ENCODE measurements at regions not wholly inside any gene's neighbourhood (a gene's known extent, or its start where the extent isn't known, plus 50 kb on each side); places are given as distances from the start of the nearest gene placed in this dataset.

DNA sequence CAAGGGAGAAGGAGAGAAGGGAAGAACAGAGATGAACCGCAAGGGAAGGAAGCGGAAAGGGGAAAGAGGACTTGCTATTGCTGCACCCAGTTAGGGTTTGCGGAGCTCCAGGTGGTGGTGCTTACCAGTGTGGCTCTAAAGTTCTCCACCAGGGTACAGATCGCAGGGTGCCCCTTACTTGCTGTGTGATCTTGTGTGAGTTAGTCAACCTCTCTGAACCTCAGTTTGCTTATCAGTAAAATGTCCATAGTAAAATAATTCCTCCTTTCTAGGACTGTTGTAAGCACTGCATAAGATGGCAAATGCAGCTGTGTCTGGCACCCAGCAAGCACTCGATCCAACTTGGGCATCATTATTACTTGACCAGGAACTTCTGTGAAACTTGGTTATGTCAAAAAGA lies 230.7 kb upstream of the CDH5 start:
- no peak for TF ChIP-seq ESRRA (CRISPR knock-in tag; IDR thresholded peaks at IDR 0.05; ENCODE audit: borderline replicate concordance)
- TF ChIP-seq, protein P1, sequence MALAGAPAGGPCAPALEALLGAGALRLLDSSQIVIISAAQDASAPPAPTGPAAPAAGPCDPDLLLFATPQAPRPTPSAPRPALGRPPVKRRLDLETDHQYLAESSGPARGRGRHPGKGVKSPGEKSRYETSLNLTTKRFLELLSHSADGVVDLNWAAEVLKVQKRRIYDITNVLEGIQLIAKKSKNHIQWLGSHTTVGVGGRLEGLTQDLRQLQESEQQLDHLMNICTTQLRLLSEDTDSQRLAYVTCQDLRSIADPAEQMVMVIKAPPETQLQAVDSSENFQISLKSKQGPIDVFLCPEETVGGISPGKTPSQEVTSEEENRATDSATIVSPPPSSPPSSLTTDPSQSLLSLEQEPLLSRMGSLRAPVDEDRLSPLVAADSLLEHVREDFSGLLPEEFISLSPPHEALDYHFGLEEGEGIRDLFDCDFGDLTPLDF (CRISPR knock-in tag; IDR thresholded peaks at IDR 0.05) = no peak
- TF ChIP-seq, protein P2, sequence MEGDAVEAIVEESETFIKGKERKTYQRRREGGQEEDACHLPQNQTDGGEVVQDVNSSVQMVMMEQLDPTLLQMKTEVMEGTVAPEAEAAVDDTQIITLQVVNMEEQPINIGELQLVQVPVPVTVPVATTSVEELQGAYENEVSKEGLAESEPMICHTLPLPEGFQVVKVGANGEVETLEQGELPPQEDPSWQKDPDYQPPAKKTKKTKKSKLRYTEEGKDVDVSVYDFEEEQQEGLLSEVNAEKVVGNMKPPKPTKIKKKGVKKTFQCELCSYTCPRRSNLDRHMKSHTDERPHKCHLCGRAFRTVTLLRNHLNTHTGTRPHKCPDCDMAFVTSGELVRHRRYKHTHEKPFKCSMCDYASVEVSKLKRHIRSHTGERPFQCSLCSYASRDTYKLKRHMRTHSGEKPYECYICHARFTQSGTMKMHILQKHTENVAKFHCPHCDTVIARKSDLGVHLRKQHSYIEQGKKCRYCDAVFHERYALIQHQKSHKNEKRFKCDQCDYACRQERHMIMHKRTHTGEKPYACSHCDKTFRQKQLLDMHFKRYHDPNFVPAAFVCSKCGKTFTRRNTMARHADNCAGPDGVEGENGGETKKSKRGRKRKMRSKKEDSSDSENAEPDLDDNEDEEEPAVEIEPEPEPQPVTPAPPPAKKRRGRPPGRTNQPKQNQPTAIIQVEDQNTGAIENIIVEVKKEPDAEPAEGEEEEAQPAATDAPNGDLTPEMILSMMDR (IDR thresholded peaks at IDR 0.05) = no peak
- no peak for TF ChIP-seq RELA (CRISPR knock-in tag; IDR thresholded peaks at IDR 0.05; ENCODE audit: borderline replicate concordance)
- no peak for TF ChIP-seq CBFB (CRISPR knock-in tag; IDR thresholded peaks at IDR 0.05; ENCODE audit: low read depth)

All from WTC11 (cell line).